ENCODE measurements at regions not wholly inside any gene's neighbourhood (a gene's known extent, or its start where the extent isn't known, plus 50 kb on each side); places are given as distances from the start of the nearest gene placed in this dataset.

- no peak for TF ChIP-seq POLR2A (IDR thresholded peaks at IDR 0.05)
- no peak for TF ChIP-seq CTCF (IDR thresholded peaks at IDR 0.05)
Measured at GRCh38 chr3:157751386-157751785, 248.2 kb upstream of the VEPH1 start.
